ENCODE measurements at regions not wholly inside any gene's neighbourhood (a gene's known extent, or its start where the extent isn't known, plus 50 kb on each side); places are given as distances from the start of the nearest gene placed in this dataset.

- TF ChIP-seq TEAD1 (CRISPR knock-in tag; IDR thresholded peaks at IDR 0.05) (no peak), ZBTB21 (CRISPR knock-in tag; IDR thresholded peaks at IDR 0.05; ENCODE audit: borderline replicate concordance) (no peak), CDX4 (CRISPR knock-in tag; IDR thresholded peaks at IDR 0.05; ENCODE audit: borderline replicate concordance) (no peak), ZNF281 (CRISPR knock-in tag; IDR thresholded peaks at IDR 0.05) (no peak), GTF2I (CRISPR knock-in tag; conservative IDR thresholded peaks at IDR 0.05) (no peak), CBFB (CRISPR knock-in tag; IDR thresholded peaks at IDR 0.05; ENCODE audit: low read depth) (no peak), EMX1 (CRISPR knock-in tag; IDR thresholded peaks at IDR 0.05) (no peak)
Observed at GRCh38 chr1:239840336-239840735, 251.3 kb upstream of the FMN2 start (continued).

- ATAC-seq, result no peak
- H3K27ac Mint-ChIP-seq, result no peak overlapping the region
- peaks cover 21% of the 10 kb centered on the region for H3K4me1 Mint-ChIP-seq
- H3K27me3 Mint-ChIP-seq (ENCODE audit: low read depth), result no peaks in the 10 kb centered on the region
- TF ChIP-seq OVOL2 (CRISPR knock-in tag; IDR thresholded peaks at IDR 0.05; ENCODE audit: borderline replicate concordance) (no peak), CDX4 (CRISPR knock-in tag; IDR thresholded peaks at IDR 0.05; ENCODE audit: borderline replicate concordance) (no peak), EMX1 (CRISPR knock-in tag; IDR thresholded peaks at IDR 0.05) (no peak), USF2 (CRISPR knock-in tag; IDR thresholded peaks at IDR 0.05) (no peak)
- H3K36me3 Mint-ChIP-seq, result no peaks in the 10 kb centered on the region
- POLR2A ChIA-PET, result no interaction called here
- no peak overlapping the region for H3K4me3 Mint-ChIP-seq
- no peak for DNase-seq (ENCODE audit: low spot score)
- CTCF ChIA-PET, result no interaction called here
- peaks cover 13% of the 10 kb centered on the region; the same call in 1 of the 2 replicates for H3K9me3 Mint-ChIP-seq
Observed at GRCh38 chr1:239840790-239841189, 250.9 kb upstream of the FMN2 start.

- no peak for ATAC-seq
- CTCF ChIA-PET, result no interaction called here
Observed at GRCh38 chr1:239841631-239842030, 250.1 kb upstream of the FMN2 start.

More at GRCh38 chr1:239841631-239842030, 250.1 kb upstream of the FMN2 start:
- Mint-ChIP-seq H3K4me1 (peaks cover 19% of the 10 kb centered on the region), H3K27me3 (ENCODE audit: low read depth) (no peaks in the 10 kb centered on the region), H3K4me3 (no peak overlapping the region), H3K9me3 (peaks cover 16% of the 10 kb centered on the region), H3K36me3 (no peaks in the 10 kb centered on the region), H3K27ac (no peak overlapping the region)
- POLR2A ChIA-PET, result no interaction called here
- DNase-seq (ENCODE audit: low spot score), result no peak
- no peak for TF ChIP-seq ZMAT4 (CRISPR knock-in tag; IDR thresholded peaks at IDR 0.05)
- TF ChIP-seq MYBL2 (CRISPR knock-in tag; IDR thresholded peaks at IDR 0.05), result no peak
- no peak for TF ChIP-seq ESRRA (CRISPR knock-in tag; IDR thresholded peaks at IDR 0.05; ENCODE audit: borderline replicate concordance)
- TF ChIP-seq GRHL2 (CRISPR knock-in tag; IDR thresholded peaks at IDR 0.05; ENCODE audit: insufficient replicate concordance, severe bottlenecking), result no peak
- TF ChIP-seq ZNF532 (CRISPR knock-in tag; IDR thresholded peaks at IDR 0.05; ENCODE audit: borderline replicate concordance), result no peak
- no peak for TF ChIP-seq SMAD4 (CRISPR knock-in tag; IDR thresholded peaks at IDR 0.05)
- TF ChIP-seq CTCF (IDR thresholded peaks at IDR 0.05), result no peak
- TF ChIP-seq ZNF121 (CRISPR knock-in tag; IDR thresholded peaks at IDR 0.05), result no peak
- no peak for TF ChIP-seq OVOL2 (CRISPR knock-in tag; IDR thresholded peaks at IDR 0.05; ENCODE audit: borderline replicate concordance)
- no peak for TF ChIP-seq ZSCAN18 (CRISPR knock-in tag; IDR thresholded peaks at IDR 0.05)

Measured in WTC11 (cell line).